ENCODE measurements at regions not wholly inside any gene's neighbourhood (a gene's known extent, or its start where the extent isn't known, plus 50 kb on each side); places are given as distances from the start of the nearest gene placed in this dataset.
"Not testable (repeated sequence)": the region's sequence is repeated elsewhere in the genome, so short reads cannot be mapped to it uniquely, and the experiment has no call there.

- DNase-seq = no peak
Measured at GRCh38 chr13:99765869-99766268, 205.7 kb downstream of the ZIC5 start.

DNA sequence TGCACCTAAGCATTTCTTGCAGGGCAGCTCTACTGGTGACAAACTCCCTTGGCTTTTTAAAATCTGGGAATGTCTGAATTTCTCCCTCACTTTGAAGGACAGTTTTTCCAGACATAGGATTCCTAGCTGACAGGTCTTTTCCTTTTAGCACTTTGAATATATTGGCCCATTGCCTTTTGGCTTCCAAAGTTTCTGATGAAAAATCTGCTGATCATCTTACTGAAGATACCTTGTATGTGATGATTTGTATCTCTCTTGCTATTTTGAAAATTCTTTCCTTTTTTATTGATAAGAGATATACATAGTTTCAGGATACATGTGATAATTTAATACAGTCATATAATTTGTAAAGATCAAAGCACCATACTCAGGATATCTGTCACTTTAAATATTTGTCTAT, 211.1 kb downstream of the ZIC5 start:
- DNase-seq = no peak

DNA sequence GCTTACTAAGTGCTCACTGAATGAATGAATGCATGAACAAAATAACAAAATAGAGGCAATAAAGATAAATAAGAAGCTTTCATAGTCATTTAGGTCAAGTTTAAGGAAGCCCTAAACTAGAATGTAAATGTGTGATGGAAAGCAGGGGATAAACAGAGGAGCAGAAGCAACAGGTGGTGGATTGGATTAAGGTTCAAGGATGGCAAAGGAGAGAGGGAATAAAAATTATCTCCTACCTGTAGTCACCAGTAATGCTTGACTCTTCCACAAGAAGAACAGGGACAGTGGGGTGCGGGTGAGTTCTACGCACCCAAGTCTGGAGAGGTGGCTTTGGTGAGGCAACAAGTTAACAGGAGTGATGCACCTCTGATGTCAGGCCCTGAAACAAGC, 212.4 kb downstream of the ZIC5 start:
- no peak for DNase-seq

GRCh38 chr13:99758460-99759162, 213.0 kb downstream of the ZIC5 start:
- DNase-seq = no peak

GRCh38 chr13:99757756-99758459, 213.7 kb downstream of the ZIC5 start:
- DNase-seq = no peak

- DNase-seq = no peak
Measured at GRCh38 chr13:99756281-99756680, 215.3 kb downstream of the ZIC5 start.

DNA sequence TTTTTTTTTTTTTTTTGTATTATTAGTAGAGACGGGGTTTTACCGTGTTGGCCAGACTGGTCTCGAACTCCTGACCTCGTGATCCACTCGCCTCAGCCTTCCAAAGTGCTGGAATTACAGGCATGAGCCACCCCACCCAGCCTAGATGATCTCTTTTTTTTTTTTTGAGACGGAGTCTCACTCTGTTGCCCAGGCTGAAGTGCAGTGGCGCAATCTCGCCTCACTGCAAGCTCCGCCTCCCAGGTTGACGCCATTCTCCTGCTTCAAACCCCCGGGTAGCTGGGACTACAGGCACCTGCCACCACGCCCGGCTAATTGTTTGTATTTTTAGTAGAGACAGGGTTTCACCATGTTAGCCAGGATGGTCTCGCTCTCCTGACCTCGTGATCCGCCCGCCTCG, 216.8 kb downstream of the ZIC5 start:
- DNase-seq = not testable (repeated sequence)

DNA sequence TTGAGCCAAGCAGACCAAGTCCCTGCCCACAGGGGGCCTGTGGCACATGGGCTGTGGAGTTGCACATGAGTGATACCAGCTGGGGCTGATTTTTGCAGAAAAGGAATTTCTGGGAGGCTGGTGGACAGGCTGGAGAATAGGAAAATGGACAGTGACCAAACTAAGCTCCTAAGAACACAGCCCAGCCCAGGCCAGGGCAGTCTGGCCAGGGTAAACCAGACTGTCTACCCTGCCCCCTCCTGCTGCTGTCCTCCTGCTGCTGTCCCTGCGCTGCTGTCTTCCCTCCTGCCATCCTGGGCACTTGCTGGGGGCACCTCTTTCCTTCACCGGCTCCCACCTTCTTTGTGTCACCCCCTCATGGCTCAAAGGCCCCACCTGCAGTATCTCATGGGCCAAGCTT, 219.2 kb downstream of the ZIC5 start:
- no peak for DNase-seq

GRCh38 chr13:99751517-99752199, 219.9 kb downstream of the ZIC5 start:
- DNase-seq = no peak

DNA sequence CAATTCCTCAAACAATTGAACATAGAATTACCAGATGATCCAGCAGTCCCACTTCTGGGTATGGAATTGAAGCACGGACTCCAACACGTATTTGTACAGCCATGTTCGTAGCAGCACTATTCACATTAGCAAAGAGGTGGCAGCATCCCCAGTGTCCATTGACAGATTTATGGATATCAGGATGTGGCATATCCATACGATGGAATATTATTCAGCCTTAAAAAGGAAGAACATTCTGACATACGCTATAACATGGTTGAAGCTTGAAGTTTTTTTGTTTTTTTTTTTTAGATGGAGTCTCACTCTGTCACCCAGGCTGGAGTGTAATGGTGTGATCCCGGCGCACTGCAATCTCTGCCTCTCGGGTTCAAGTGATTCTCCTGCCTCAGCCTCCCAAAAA, 220.6 kb downstream of the ZIC5 start:
- DNase-seq = no peak

GRCh38 chr13:99749271-99750019, 222.1 kb downstream of the ZIC5 start:
- DNase-seq = no peak

DNA sequence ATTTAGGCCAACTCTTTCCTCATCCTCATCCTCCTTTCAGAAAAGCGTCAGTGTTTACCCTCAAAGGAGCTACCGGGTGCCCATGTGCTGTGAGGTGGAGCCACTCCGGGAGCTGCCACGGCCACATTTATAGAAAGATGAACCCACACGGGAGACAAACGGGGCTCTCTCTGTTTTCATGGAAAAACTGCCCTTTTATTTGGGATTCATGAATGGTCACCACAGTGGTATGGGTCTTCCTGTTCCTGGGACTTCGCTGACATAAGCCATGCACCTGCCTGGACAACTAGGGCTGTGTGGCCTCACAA, 224.2 kb downstream of the ZIC5 start:
- no peak for DNase-seq

DNA sequence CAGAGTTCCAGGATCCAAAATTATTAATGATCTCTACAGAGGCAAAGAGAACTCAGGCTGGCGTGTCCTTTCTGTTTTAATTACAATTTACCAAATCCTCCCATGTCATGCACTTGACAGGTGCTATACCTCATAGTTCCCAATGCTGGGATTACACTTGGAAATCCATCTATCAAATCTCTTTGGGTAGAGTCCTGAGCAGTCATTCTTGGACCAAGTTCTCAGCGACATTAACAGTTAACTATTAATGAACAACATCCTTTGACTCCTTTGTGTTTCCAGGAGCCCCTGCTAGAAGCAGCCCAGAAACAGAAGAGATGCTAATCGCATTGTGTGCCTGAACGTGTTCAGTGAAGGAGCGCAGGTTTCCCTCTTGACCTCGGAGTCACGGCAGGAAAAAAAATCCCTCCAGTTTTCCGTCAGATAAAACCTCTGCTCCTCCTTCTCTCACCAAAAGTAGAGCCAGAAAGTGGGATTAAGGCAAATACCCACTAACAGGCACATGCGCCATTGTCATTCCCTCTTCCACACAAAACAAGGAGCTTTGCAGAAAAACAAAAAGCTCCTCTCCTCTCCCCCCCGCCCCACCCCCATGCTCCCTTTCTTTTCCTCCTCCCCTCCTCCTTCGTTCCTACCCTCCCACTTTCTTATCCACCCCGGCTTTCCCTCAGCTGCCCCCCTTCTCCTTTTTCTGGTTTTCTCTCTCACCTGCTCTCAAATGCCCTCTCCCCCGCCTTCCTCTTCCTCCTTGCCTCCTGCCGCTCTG, 224.7 kb downstream of the ZIC5 start:
- DNase-seq = no peak

GRCh38 chr13:99743094-99743493, 228.5 kb downstream of the ZIC5 start:
- DNase-seq = peak; percentile 86

GRCh38 chr13:99741960-99742359, 229.6 kb downstream of the ZIC5 start:
- no peak for DNase-seq

- no peak for DNase-seq
Measured at GRCh38 chr13:99740251-99740979, 231.2 kb downstream of the ZIC5 start.

GRCh38 chr13:99738626-99739025, 232.9 kb downstream of the ZIC5 start:
- no peak for DNase-seq

DNA sequence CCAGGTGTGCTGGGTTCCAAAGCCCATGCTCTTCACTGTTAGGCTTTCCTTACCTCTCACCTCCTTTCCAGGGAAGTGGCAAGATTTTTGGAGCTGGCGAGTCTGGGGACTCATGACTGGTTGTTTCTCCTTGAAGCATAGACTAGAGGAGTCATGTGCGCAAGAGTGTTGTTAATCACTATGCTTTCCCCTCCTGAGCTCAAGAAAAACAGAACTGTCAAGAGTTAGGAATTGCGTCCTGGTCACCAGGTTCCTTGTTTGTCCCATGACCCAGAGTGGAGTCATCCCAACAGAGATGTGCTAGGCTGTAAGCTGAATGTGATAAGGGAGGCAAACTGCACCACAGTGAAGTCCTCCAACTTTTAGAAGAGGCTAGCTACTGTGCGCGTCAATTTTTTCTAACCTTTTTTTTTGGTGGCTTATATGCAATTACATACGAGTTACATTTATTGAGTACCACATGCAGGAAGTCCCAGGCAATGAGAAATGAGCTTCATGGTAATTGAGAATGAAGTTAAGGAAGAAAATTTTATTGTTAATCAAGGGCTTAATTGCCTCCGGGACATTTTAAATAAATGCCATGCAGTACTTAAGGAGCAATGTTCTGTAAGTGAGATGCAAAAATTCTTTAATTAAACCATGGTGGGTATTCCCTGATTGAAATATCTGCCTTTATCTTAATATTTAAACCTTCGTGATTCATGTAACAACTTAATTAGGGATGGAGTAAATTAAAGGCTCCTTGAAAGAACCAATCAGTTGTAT, 233.9 kb downstream of the ZIC5 start:
- no peak for DNase-seq

GRCh38 chr13:99736541-99736940, 235.0 kb downstream of the ZIC5 start:
- no peak for DNase-seq

DNA sequence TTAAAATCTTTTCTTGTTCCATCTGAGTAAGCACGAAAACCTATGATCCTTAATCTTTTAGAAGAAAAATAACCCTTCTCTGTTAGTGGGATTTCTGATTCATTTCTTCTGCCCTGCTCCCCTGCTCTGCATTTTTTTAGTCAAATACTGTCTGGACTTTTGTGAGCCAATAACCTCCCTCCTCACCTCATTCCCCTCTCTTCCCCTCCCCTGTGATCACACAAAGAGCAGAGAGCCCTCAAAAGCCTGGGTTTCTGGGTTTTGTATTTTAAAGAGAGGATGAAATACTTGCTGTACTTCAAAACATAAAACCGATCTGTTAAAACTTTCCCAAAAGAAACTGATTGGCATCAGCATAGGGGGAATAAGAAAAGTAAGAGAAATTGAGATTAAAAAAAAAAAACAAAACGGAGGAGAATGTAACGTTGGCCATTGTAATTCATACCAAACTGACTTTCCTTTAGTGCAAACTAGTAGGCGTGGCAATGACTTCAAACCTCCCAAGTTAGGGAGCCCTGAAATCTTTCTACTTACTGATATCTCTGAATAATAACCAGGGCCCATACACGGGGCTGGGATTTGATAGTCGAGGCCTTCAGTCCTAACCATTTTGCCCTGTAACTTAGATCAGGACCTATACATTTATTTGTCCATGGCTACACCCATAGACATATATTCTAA, 232.9 kb downstream of the TM9SF2 start:
- no peak for DNase-seq

DNA sequence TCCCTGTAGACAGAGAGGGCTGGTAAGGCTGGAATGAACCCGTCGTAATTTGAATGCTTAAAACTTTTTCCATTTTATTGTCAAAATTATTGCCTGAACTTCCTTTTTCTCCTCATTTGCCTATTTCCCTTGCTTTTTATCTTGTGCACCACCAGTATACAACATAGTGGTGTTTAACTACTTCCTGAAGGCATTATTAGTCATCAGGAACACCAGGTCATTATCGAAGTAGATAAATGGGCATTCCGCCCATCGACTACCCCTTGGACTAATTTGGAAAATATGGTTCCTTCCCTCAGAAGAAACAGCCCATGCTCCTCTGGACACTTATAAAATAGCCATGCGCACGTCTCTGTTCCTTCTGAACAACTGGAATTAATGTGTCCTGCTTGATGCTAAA, 232.1 kb downstream of the TM9SF2 start:
- no peak for DNase-seq

All from NCI-H2227 treated with DMSO at 0.1 percent for 48 hours (cell line).